GM23338 (cell line): ENCODE measurements at regions not wholly inside any gene's neighbourhood (a gene's known extent, or its start where the extent isn't known, plus 50 kb on each side); places are given as distances from the start of the nearest gene placed in this dataset.

Experiments
- ATAC-seq: fragments of 200-7000 bp; cut with Tn5 transposase; 3 replicates; pipeline ENCODE4 v1.9.1; 2020
- DNase-seq: peaks from one replicate; pipeline ENCODE4 v3.0.0-alpha.2; 2015; ENCODE audit warnings: low spot score
- H2AFZ ChIP-seq: fragments of 200-600 bp; sonication (generic); 2 replicates; pipeline ENCODE4 v1.8.0; 2016; ENCODE audit warnings: antibody characterized with exemption, mild to moderate bottlenecking, moderate library complexity
- H3F3A ChIP-seq: fragments of 200-600 bp; sonication (generic); replicated peaks from 2 replicates; pipeline ENCODE4 v1.8.0; 2017; ENCODE audit warnings: antibody characterized with exemption, mixed run types, low read depth
- H3K27ac ChIP-seq: fragments of 200-600 bp; sonication (generic); 2 replicates; pipeline ENCODE4 v1.6.1; 2016; ENCODE audit warnings: low read depth
- H3K27me3 ChIP-seq: fragments of 200-600 bp; sonication (generic); 2 replicates; pipeline ENCODE4 v1.8.0; 2016; ENCODE audit warnings: mild to moderate bottlenecking, mixed run types, moderate library complexity; ENCODE audit not compliant: insufficient read depth
- H3K36me3 ChIP-seq: fragments of 200-600 bp; sonication (generic); 2 replicates; pipeline ENCODE4 v1.8.0; 2016; ENCODE audit warnings: mild to moderate bottlenecking; ENCODE audit not compliant: insufficient read depth
- H3K4me1 ChIP-seq: fragments of 200-600 bp; sonication (generic); 2 replicates; pipeline ENCODE4 v1.8.0; 2016; ENCODE audit warnings: mild to moderate bottlenecking, moderate library complexity; ENCODE audit not compliant: insufficient read depth
- H3K4me2 ChIP-seq: fragments of 200-600 bp; sonication (generic); 2 replicates; pipeline ENCODE4 v1.7.1; 2017; ENCODE audit warnings: mixed run types
- H3K4me3 ChIP-seq: fragments of 200-600 bp; sonication (generic); 2 replicates; pipeline ENCODE4 v1.6.1; 2016; ENCODE audit warnings: mixed run types
- H3K79me2 ChIP-seq: fragments of 200-600 bp; sonication (generic); replicated peaks from 2 replicates; pipeline ENCODE4 v1.8.0; 2017; ENCODE audit warnings: mild to moderate bottlenecking; ENCODE audit not compliant: insufficient read depth
- H3K9me2 ChIP-seq: fragments of 200-600 bp; sonication (generic); 2 replicates; pipeline ENCODE4 v1.8.0; 2017; ENCODE audit not compliant: insufficient read depth
- H4K20me1 ChIP-seq: fragments of 200-600 bp; sonication (generic); replicated peaks from 2 replicates; pipeline ENCODE4 v1.8.0; 2017; ENCODE audit warnings: mild to moderate bottlenecking; ENCODE audit not compliant: insufficient read depth
- H3K27ac Mint-ChIP-seq: 2 replicates; pipeline ENCODE4 v1.8.0; 2020; ENCODE audit warnings: inconsistent platforms, mild to moderate bottlenecking, moderate library complexity, mixed read lengths
- H3K27me3 Mint-ChIP-seq: 3 replicates; pipeline ENCODE4 v1.8.0; 2022; ENCODE audit warnings: low read depth, mild to moderate bottlenecking, moderate library complexity, mixed read lengths, inconsistent platforms; ENCODE audit not compliant: insufficient read depth, poor library complexity
- H3K36me3 Mint-ChIP-seq: 3 replicates; pipeline ENCODE4 v1.8.0; 2021; ENCODE audit warnings: low read depth, mild to moderate bottlenecking, inconsistent platforms, moderate library complexity, mixed read lengths
- H3K4me1 Mint-ChIP-seq: 3 replicates; pipeline ENCODE4 v1.8.0; 2020; ENCODE audit warnings: mild to moderate bottlenecking, inconsistent platforms, mixed read lengths
- H3K4me3 Mint-ChIP-seq: 3 replicates; pipeline ENCODE4 v1.8.0; 2021; ENCODE audit warnings: moderate library complexity, mild to moderate bottlenecking, inconsistent platforms, mixed read lengths
- H3K9me3 Mint-ChIP-seq: 3 replicates; pipeline ENCODE4 v1.8.0; 2020; ENCODE audit warnings: moderate library complexity, mild to moderate bottlenecking, inconsistent platforms, mixed read lengths
- EZH2 ChIP-seq: fragments of 200-600 bp; sonication (generic); IDR thresholded peaks from one replicate; pipeline ENCODE4 v1.8.0; 2017; ENCODE audit warnings: antibody characterized with exemption, mild to moderate bottlenecking, low read depth; ENCODE audit not compliant: unreplicated experiment
- JUNB ChIP-seq: IDR thresholded peaks from one replicate; pipeline ENCODE4 v1.6.1; 2016; ENCODE audit warnings: antibody characterized with exemption; ENCODE audit not compliant: unreplicated experiment
- NANOG ChIP-seq: IDR thresholded peaks from 2 replicates; pipeline ENCODE4 v1.6.1; 2016; ENCODE audit warnings: antibody characterized with exemption, borderline replicate concordance
- ZNF331 ChIP-seq: fragments of 250-450 bp; sonication (Bioruptor Pico); IDR thresholded peaks from 2 replicates; pipeline ENCODE4 v1.5.0; 2020; ENCODE audit warnings: low read depth, mild to moderate bottlenecking, moderate library complexity
- ZNF462 ChIP-seq: fragments of 250-450 bp; sonication (Bioruptor Pico); IDR thresholded peaks from 2 replicates; pipeline ENCODE4 v1.5.0; 2020; ENCODE audit warnings: mild to moderate bottlenecking, moderate library complexity

- no peak for TF ChIP-seq ZNF462 (CRISPR knock-in tag)
- no peak for TF ChIP-seq EZH2
- no peak for TF ChIP-seq ZNF331
- TF ChIP-seq NANOG: no peak
- no peak for TF ChIP-seq JUNB
Measured at GRCh38 chr1:234675006-234675405, 65.0 kb upstream of the IRF2BP2 start (continued).

- Mint-ChIP-seq H3K4me3 (no peak overlapping the region), H3K4me1 (peaks cover 5% of the 10 kb centered on the region; the same call in 2 of the 3 replicates), H3K27ac (no peak overlapping the region), H3K9me3 (no peaks in the 10 kb centered on the region), H3K36me3 (peaks cover 3% of the 10 kb centered on the region; the same call in 1 of the 3 replicates), H3K27me3 (peaks cover 3% of the 10 kb centered on the region)
- DNase-seq: no peak
- no peak overlapping the region for H2AFZ ChIP-seq
- H3K9me2 ChIP-seq: no peaks in the 10 kb centered on the region
- no peak for ATAC-seq
- no peaks in the 10 kb centered on the region for H3F3A ChIP-seq
- H3K79me2 ChIP-seq: no peaks in the 10 kb centered on the region
- H3K27ac ChIP-seq: no peak overlapping the region
- H3K36me3 ChIP-seq: no peaks in the 10 kb centered on the region
- no peaks in the 10 kb centered on the region for H3K27me3 ChIP-seq
- no peak overlapping the region for H3K4me3 ChIP-seq
- no peak for TF ChIP-seq ZNF331
- no peaks in the 10 kb centered on the region for H4K20me1 ChIP-seq
- peaks cover 4% of the 10 kb centered on the region; the same call in 1 of the 2 replicates for H3K4me1 ChIP-seq
- H3K4me2 ChIP-seq: no peak overlapping the region
Measured at GRCh38 chr1:234674218-234674815, 64.3 kb upstream of the IRF2BP2 start.
